ENCODE measurements at regions not wholly inside any gene's neighbourhood (a gene's known extent, or its start where the extent isn't known, plus 50 kb on each side); places are given as distances from the start of the nearest gene placed in this dataset.

GRCh38 chr3:148062590-148062989 lies 635.1 kb upstream of the AGTR1 start:
- no peak for TF ChIP-seq POLR2AphosphoS5 (IDR thresholded peaks at IDR 0.05; ENCODE audit: insufficient read depth in 1 of 2, low read depth in 1 of 2)
- TF ChIP-seq, protein P1, sequence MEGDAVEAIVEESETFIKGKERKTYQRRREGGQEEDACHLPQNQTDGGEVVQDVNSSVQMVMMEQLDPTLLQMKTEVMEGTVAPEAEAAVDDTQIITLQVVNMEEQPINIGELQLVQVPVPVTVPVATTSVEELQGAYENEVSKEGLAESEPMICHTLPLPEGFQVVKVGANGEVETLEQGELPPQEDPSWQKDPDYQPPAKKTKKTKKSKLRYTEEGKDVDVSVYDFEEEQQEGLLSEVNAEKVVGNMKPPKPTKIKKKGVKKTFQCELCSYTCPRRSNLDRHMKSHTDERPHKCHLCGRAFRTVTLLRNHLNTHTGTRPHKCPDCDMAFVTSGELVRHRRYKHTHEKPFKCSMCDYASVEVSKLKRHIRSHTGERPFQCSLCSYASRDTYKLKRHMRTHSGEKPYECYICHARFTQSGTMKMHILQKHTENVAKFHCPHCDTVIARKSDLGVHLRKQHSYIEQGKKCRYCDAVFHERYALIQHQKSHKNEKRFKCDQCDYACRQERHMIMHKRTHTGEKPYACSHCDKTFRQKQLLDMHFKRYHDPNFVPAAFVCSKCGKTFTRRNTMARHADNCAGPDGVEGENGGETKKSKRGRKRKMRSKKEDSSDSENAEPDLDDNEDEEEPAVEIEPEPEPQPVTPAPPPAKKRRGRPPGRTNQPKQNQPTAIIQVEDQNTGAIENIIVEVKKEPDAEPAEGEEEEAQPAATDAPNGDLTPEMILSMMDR (IDR thresholded peaks at IDR 0.05) = no peak
- TF ChIP-seq POLR2A (IDR thresholded peaks at IDR 0.05) = no peak
